ENCODE measurements at regions not wholly inside any gene's neighbourhood (a gene's known extent, or its start where the extent isn't known, plus 50 kb on each side); places are given as distances from the start of the nearest gene placed in this dataset.

GRCh38 chr10:130888493-130888892 lies 423.0 kb downstream of the TCERG1L start:
- intact Hi-C loops (cut with DNase I; ENCODE audit: low total_unique reads), result no loop called here
- Histone ChIP-seq H3K27me3 (no peaks in the 10 kb centered on the region), H3K4me3 (no peak overlapping the region), H3K36me3 (no peaks in the 10 kb centered on the region), H3K27ac (no peak overlapping the region), H3K4me1 (no peaks in the 10 kb centered on the region), H3K9me3 (no peaks in the 10 kb centered on the region)
- no peak for DNase-seq
- TF ChIP-seq POLR2A (IDR thresholded peaks at IDR 0.05), result no peak
- TF ChIP-seq, protein P1, sequence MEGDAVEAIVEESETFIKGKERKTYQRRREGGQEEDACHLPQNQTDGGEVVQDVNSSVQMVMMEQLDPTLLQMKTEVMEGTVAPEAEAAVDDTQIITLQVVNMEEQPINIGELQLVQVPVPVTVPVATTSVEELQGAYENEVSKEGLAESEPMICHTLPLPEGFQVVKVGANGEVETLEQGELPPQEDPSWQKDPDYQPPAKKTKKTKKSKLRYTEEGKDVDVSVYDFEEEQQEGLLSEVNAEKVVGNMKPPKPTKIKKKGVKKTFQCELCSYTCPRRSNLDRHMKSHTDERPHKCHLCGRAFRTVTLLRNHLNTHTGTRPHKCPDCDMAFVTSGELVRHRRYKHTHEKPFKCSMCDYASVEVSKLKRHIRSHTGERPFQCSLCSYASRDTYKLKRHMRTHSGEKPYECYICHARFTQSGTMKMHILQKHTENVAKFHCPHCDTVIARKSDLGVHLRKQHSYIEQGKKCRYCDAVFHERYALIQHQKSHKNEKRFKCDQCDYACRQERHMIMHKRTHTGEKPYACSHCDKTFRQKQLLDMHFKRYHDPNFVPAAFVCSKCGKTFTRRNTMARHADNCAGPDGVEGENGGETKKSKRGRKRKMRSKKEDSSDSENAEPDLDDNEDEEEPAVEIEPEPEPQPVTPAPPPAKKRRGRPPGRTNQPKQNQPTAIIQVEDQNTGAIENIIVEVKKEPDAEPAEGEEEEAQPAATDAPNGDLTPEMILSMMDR (IDR thresholded peaks at IDR 0.05), result no peak

- DNase-seq, result no peak
- no peak overlapping the region for H3K4me3 ChIP-seq
- TF ChIP-seq, protein P1 (IDR thresholded peaks at IDR 0.05), result no peak
- no peak for TF ChIP-seq POLR2A (IDR thresholded peaks at IDR 0.05)
- no peaks in the 10 kb centered on the region for H3K27me3 ChIP-seq
- no peaks in the 10 kb centered on the region for H3K4me1 ChIP-seq
- no peak overlapping the region for H3K27ac ChIP-seq
- no peaks in the 10 kb centered on the region for H3K36me3 ChIP-seq
- H3K9me3 ChIP-seq, result no peaks in the 10 kb centered on the region
- intact Hi-C loops (cut with DNase I; ENCODE audit: low total_unique reads), result no loop called here
Measured at GRCh38 chr10:130889240-130889639, 422.3 kb downstream of the TCERG1L start.

DNA sequence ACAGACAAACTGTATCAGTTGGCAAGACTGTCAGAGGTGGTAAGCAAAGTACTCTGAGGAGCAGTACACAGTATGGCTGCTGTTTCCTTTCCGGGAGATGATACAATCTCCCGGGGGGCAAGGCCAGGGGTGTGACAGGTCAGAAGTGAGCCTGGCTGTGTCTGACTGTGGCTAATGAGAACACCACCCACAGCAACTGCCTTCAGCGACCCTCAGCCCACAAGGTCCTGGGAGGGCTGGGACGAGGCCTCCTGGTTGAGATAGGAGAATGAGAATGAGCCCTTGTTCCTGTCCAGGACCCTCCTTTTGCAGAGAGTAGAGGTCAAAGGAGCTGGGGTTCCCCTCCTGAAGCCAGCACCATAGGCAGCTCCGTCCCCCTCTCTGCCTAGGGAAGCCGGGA lies 421.7 kb downstream of the TCERG1L start:
- TF ChIP-seq POLR2A (IDR thresholded peaks at IDR 0.05), result no peak
- TF ChIP-seq, protein P1 (IDR thresholded peaks at IDR 0.05), result no peak
- H3K9me3 ChIP-seq, result no peaks in the 10 kb centered on the region
- intact Hi-C loops (cut with DNase I; ENCODE audit: low total_unique reads), result no loop called here
- no peak overlapping the region for H3K27ac ChIP-seq
- H3K27me3 ChIP-seq, result no peaks in the 10 kb centered on the region
- DNase-seq, result no peak
- H3K4me1 ChIP-seq, result no peaks in the 10 kb centered on the region
- no peak overlapping the region for H3K4me3 ChIP-seq
- no peaks in the 10 kb centered on the region for H3K36me3 ChIP-seq

DNA sequence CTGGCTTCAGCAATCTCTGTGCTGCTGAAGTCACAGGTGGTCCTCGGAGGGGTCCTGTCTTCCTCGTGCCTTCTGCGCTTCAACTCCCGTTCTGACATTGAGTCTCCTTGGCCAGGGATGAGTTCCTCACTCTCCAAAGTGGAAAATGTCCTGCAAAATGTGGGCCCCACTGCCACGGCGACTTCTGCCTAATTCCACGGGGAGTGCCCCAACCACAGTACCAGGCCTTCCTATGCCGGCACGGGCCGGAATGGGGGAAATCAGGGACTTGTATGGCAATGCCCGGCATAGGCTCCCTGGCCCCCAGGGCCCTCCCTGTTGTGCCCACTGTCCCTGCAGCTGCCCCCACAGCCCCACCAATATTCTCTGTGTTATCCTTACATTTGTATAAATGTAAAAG lies 420.5 kb downstream of the TCERG1L start:
- no peak for TF ChIP-seq POLR2A (IDR thresholded peaks at IDR 0.05)
- TF ChIP-seq, protein P1 (IDR thresholded peaks at IDR 0.05), result no peak
- DNase-seq, result no peak
- H3K4me1 ChIP-seq, result no peaks in the 10 kb centered on the region
- intact Hi-C loops (cut with DNase I; ENCODE audit: low total_unique reads), result no loop called here
- H3K36me3 ChIP-seq, result no peaks in the 10 kb centered on the region
- no peaks in the 10 kb centered on the region for H3K27me3 ChIP-seq
- H3K27ac ChIP-seq, result no peak overlapping the region
- H3K9me3 ChIP-seq, result no peaks in the 10 kb centered on the region
- H3K4me3 ChIP-seq, result no peak overlapping the region

- no peaks in the 10 kb centered on the region for H3K36me3 ChIP-seq
- H3K27ac ChIP-seq, result no peak overlapping the region
- intact Hi-C loops (cut with DNase I; ENCODE audit: low total_unique reads), result no loop called here
- H3K4me3 ChIP-seq, result no peak overlapping the region
- TF ChIP-seq POLR2A (IDR thresholded peaks at IDR 0.05), result no peak
- TF ChIP-seq, protein P1 (IDR thresholded peaks at IDR 0.05), result no peak
- H3K4me1 ChIP-seq, result no peaks in the 10 kb centered on the region
- DNase-seq, result no peak
- H3K27me3 ChIP-seq, result no peaks in the 10 kb centered on the region
- no peaks in the 10 kb centered on the region for H3K9me3 ChIP-seq
Measured at GRCh38 chr10:130894471-130894870, 417.1 kb downstream of the TCERG1L start.
